ENCODE measurements at regions not wholly inside any gene's neighbourhood (a gene's known extent, or its start where the extent isn't known, plus 50 kb on each side); places are given as distances from the start of the nearest gene placed in this dataset.

- Histone ChIP-seq H3K4me3 (ENCODE audit: insufficient read depth, low read length) (no peak overlapping the region), H3K9me3 (ENCODE audit: low read depth, low read length) (peaks cover 5% of the 10 kb centered on the region), H4K20me1 (ENCODE audit: insufficient read depth, low read length) (no peaks in the 10 kb centered on the region), H3K27ac (ENCODE audit: low read depth, low read length) (no peak overlapping the region), H2AFZ (ENCODE audit: low read length) (no peak overlapping the region), H3K4me1 (ENCODE audit: insufficient read depth, low read length) (no peaks in the 10 kb centered on the region), H3K27me3 (ENCODE audit: insufficient read depth, low read length) (no peaks in the 10 kb centered on the region), H3K4me2 (ENCODE audit: insufficient read depth, low read length) (no peak overlapping the region), H3K36me3 (ENCODE audit: insufficient read depth, low read length) (no peaks in the 10 kb centered on the region), H3K79me2 (ENCODE audit: insufficient read depth, low read length) (no peaks in the 10 kb centered on the region)
- no peak for TF ChIP-seq CTCF (IDR thresholded peaks at IDR 0.05; ENCODE audit: extremely low read depth, low read depth, low read length)
- no peak for DNase-seq (ENCODE audit: insufficient read length, low spot score, missing footprints)
These were observed 577.0 kb upstream of the STXBP6 start for GRCh38 chr14:25626986-25627385.

GRCh38 chr14:25622763-25623162 lies 572.8 kb upstream of the STXBP6 start:
- no peak for TF ChIP-seq CTCF (IDR thresholded peaks at IDR 0.05; ENCODE audit: extremely low read depth, low read depth, low read length)
- Histone ChIP-seq H3K79me2 (ENCODE audit: insufficient read depth, low read length) (no peaks in the 10 kb centered on the region), H3K9me3 (ENCODE audit: low read depth, low read length) (peaks cover 3% of the 10 kb centered on the region), H4K20me1 (ENCODE audit: insufficient read depth, low read length) (no peaks in the 10 kb centered on the region), H3K27me3 (ENCODE audit: insufficient read depth, low read length) (no peaks in the 10 kb centered on the region), H3K4me3 (ENCODE audit: insufficient read depth, low read length) (no peak overlapping the region), H2AFZ (ENCODE audit: low read length) (no peak overlapping the region), H3K27ac (ENCODE audit: low read depth, low read length) (no peak overlapping the region), H3K36me3 (ENCODE audit: insufficient read depth, low read length) (no peaks in the 10 kb centered on the region), H3K4me1 (ENCODE audit: insufficient read depth, low read length) (no peaks in the 10 kb centered on the region), H3K4me2 (ENCODE audit: insufficient read depth, low read length) (no peak overlapping the region)
- DNase-seq (ENCODE audit: insufficient read length, low spot score, missing footprints): no peak

- DNase-seq (ENCODE audit: insufficient read length, low spot score, missing footprints): no peak
- Histone ChIP-seq H2AFZ (ENCODE audit: low read length) (no peak overlapping the region), H3K9me3 (ENCODE audit: low read depth, low read length) (peaks cover 6% of the 10 kb centered on the region), H3K4me3 (ENCODE audit: insufficient read depth, low read length) (no peak overlapping the region), H3K4me1 (ENCODE audit: insufficient read depth, low read length) (no peaks in the 10 kb centered on the region), H3K4me2 (ENCODE audit: insufficient read depth, low read length) (no peak overlapping the region), H3K27me3 (ENCODE audit: insufficient read depth, low read length) (no peaks in the 10 kb centered on the region), H3K36me3 (ENCODE audit: insufficient read depth, low read length) (no peaks in the 10 kb centered on the region), H3K79me2 (ENCODE audit: insufficient read depth, low read length) (no peaks in the 10 kb centered on the region), H4K20me1 (ENCODE audit: insufficient read depth, low read length) (no peaks in the 10 kb centered on the region), H3K27ac (ENCODE audit: low read depth, low read length) (no peak overlapping the region)
- TF ChIP-seq CTCF (IDR thresholded peaks at IDR 0.05; ENCODE audit: extremely low read depth, low read depth, low read length): no peak
These were observed 570.6 kb upstream of the STXBP6 start for GRCh38 chr14:25620515-25620914.

GRCh38 chr14:25615174-25615573 lies 565.2 kb upstream of the STXBP6 start:
- H3K27ac ChIP-seq (ENCODE audit: low read depth, low read length): no peak overlapping the region
- no peak overlapping the region for H3K4me2 ChIP-seq (ENCODE audit: insufficient read depth, low read length)
- no peaks in the 10 kb centered on the region for H3K4me1 ChIP-seq (ENCODE audit: insufficient read depth, low read length)
- no peaks in the 10 kb centered on the region for H3K27me3 ChIP-seq (ENCODE audit: insufficient read depth, low read length)
- H4K20me1 ChIP-seq (ENCODE audit: insufficient read depth, low read length): no peaks in the 10 kb centered on the region
- TF ChIP-seq CTCF (IDR thresholded peaks at IDR 0.05; ENCODE audit: extremely low read depth, low read depth, low read length): no peak
- no peak overlapping the region for H2AFZ ChIP-seq (ENCODE audit: low read length)
- no peaks in the 10 kb centered on the region for H3K79me2 ChIP-seq (ENCODE audit: insufficient read depth, low read length)
- no peak overlapping the region for H3K4me3 ChIP-seq (ENCODE audit: insufficient read depth, low read length)
- H3K36me3 ChIP-seq (ENCODE audit: insufficient read depth, low read length): no peaks in the 10 kb centered on the region
- no peak for DNase-seq (ENCODE audit: insufficient read length, low spot score, missing footprints)
- H3K9me3 ChIP-seq (ENCODE audit: low read depth, low read length): peaks cover 3% of the 10 kb centered on the region

Data from osteoblast (primary cell).